A673 (cell line): ENCODE measurements at regions not wholly inside any gene's neighbourhood (a gene's known extent, or its start where the extent isn't known, plus 50 kb on each side); places are given as distances from the start of the nearest gene placed in this dataset.

Experiments
- BruUV-seq: library from RNA; stranded (reverse); fragments of 400-500 nt; replicated peaks from 2 replicates; lab custom pipeline; 2021; lab: Mats Ljungman, UMichigan
- CTCF ChIA-PET: fragments of 300-600 bp; sonication (Branson Sonifier 250); formaldehyde crosslinking; loops from one replicate; lab custom pipeline; 2022; ENCODE audit warnings: antibody characterized with exemption; lab: Charles Lee
- POLR2A ChIA-PET: fragments of 300-600 bp; sonication (Branson Sonifier 250); formaldehyde crosslinking; loops from one replicate; lab custom pipeline; 2022; ENCODE audit warnings: antibody characterized with exemption; ENCODE audit not compliant: low non-redundant PET; lab: Charles Lee
- DNase-seq: peaks from one replicate; pipeline ENCODE4 v3.0.0-alpha.2; 2015; ENCODE audit warnings: low spot score
- H3K27ac ChIP-seq: fragments of 200-600 bp; sonication (generic); 2 replicates; pipeline ENCODE4 v1.5.1; 2016; ENCODE audit warnings: mixed run types, low read depth, mild to moderate bottlenecking, mixed read lengths, antibody characterized with exemption, low read length; ENCODE audit not compliant: poor library complexity, severe bottlenecking
- H3K27me3 ChIP-seq: fragments of 200-600 bp; sonication (generic); replicated peaks from 2 replicates; pipeline ENCODE4 v1.6.1; 2017; ENCODE audit warnings: mixed run types, low read depth, mild to moderate bottlenecking, mixed read lengths, antibody characterized with exemption, low read length; ENCODE audit not compliant: insufficient read depth, poor library complexity
- H3K36me3 ChIP-seq: fragments of 200-600 bp; sonication (generic); 2 replicates; pipeline ENCODE4 v1.6.1; 2016; ENCODE audit warnings: mixed run types, mild to moderate bottlenecking, mixed read lengths, antibody characterized with exemption, low read length; ENCODE audit not compliant: insufficient read depth, poor library complexity, severe bottlenecking
- H3K4me1 ChIP-seq: fragments of 200-600 bp; sonication (generic); 2 replicates; pipeline ENCODE4 v1.6.1; 2017; ENCODE audit warnings: mixed run types, mild to moderate bottlenecking, mixed read lengths, antibody characterized with exemption, low read length; ENCODE audit not compliant: insufficient read depth, poor library complexity, severe bottlenecking
- H3K4me3 ChIP-seq: fragments of 200-600 bp; sonication (generic); 2 replicates; pipeline ENCODE4 v1.5.1; 2016; ENCODE audit warnings: low read depth, mixed run types, mild to moderate bottlenecking, mixed read lengths, low read length; ENCODE audit not compliant: poor library complexity, severe bottlenecking
- H3K9me3 ChIP-seq: fragments of 200-600 bp; sonication (generic); 2 replicates; pipeline ENCODE4 v1.6.1; 2016; ENCODE audit warnings: mixed run types, low read depth, mild to moderate bottlenecking, mixed read lengths, antibody characterized with exemption, low read length; ENCODE audit not compliant: poor library complexity, severe bottlenecking
- CTCF ChIP-seq: fragments of 300-800, 200-600 bp; sonication (generic); conservative IDR thresholded peaks from 2 replicates; pipeline ENCODE4 v1.5.1; 2017; ENCODE audit warnings: low read depth, mild to moderate bottlenecking, antibody characterized with exemption, low read length, moderate library complexity, mixed read lengths
- EZH2 ChIP-seq: fragments of 200-600 bp; sonication (generic); IDR thresholded peaks from 2 replicates; pipeline ENCODE4 v1.6.1; 2017; ENCODE audit warnings: borderline replicate concordance, low read depth, mild to moderate bottlenecking, mixed read lengths, antibody characterized with exemption, low read length; ENCODE audit not compliant: poor library complexity, severe bottlenecking
- intact Hi-C: fragments of 100-400 bp; cut with micrococcal nuclease; formaldehyde crosslinking; loops from one replicate; pipeline ENCODE4 v1.10.0; 2022; ENCODE audit not compliant: unreplicated experiment

GRCh38 chr20:23260181-23260840, 90.3 kb upstream of the NXT1 start:
- BruUV-seq = no TSS peak
- DNase-seq = no peak

GRCh38 chr20:23258747-23259121, 91.9 kb upstream of the NXT1 start:
- TF ChIP-seq CTCF (no peak), EZH2 (no peak)
- intact Hi-C loops = no loop called here
- POLR2A ChIA-PET = no interaction called here
- H3K4me3 ChIP-seq = no peak overlapping the region
- no peaks in the 10 kb centered on the region for H3K9me3 ChIP-seq
- peaks cover 28% of the 10 kb centered on the region for H3K4me1 ChIP-seq
- no peaks in the 10 kb centered on the region for H3K27me3 ChIP-seq
- H3K27ac ChIP-seq = peak overlapping the region; percentile 93
- no TSS peak for BruUV-seq
- CTCF ChIA-PET = no interaction called here
- no peak for DNase-seq
- H3K36me3 ChIP-seq = no peaks in the 10 kb centered on the region

More at GRCh38 chr20:23260181-23260840, 90.3 kb upstream of the NXT1 start:
- CTCF ChIA-PET = no interaction called here
- H3K4me1 ChIP-seq = peaks cover 28% of the 10 kb centered on the region
- intact Hi-C loops = no loop called here
- H3K9me3 ChIP-seq = no peaks in the 10 kb centered on the region
- POLR2A ChIA-PET = no interaction called here
- TF ChIP-seq CTCF (no peak), EZH2 (no peak)
- no peak overlapping the region for H3K4me3 ChIP-seq
- no peak overlapping the region for H3K27ac ChIP-seq
- no peaks in the 10 kb centered on the region for H3K36me3 ChIP-seq
- H3K27me3 ChIP-seq = no peaks in the 10 kb centered on the region

- Histone ChIP-seq H3K9me3 (no peaks in the 10 kb centered on the region), H3K4me1 (peaks cover 28% of the 10 kb centered on the region), H3K27me3 (no peaks in the 10 kb centered on the region), H3K4me3 (no peak overlapping the region), H3K27ac (peak overlapping the region; percentile 93), H3K36me3 (no peaks in the 10 kb centered on the region)
- ChIA-PET CTCF (interaction anchor here (0.6 kb wide), 1 partner anchor 173 kb away, joined by 4 read pairs; no protein-coding TSS in a partner anchor), POLR2A (no interaction called here)
- BruUV-seq = no TSS peak
- intact Hi-C loops = no loop called here
- no peak for TF ChIP-seq EZH2
- no peak for TF ChIP-seq CTCF
- peak; percentile 94 for DNase-seq
Observed at GRCh38 chr20:23257848-23258746, 92.5 kb upstream of the NXT1 start.
